ENCODE measurements at regions not wholly inside any gene's neighbourhood (a gene's known extent, or its start where the extent isn't known, plus 50 kb on each side); places are given as distances from the start of the nearest gene placed in this dataset.

GRCh38 chr11:39432929-39433328 is 2026.5 kb downstream of the LRRC4C start (continued):
- no peak for TF ChIP-seq ZNF138 (CRISPR knock-in tag; conservative IDR thresholded peaks at IDR 0.05)
- no peak for TF ChIP-seq AFF4 (CRISPR knock-in tag; IDR thresholded peaks at IDR 0.05; ENCODE audit: borderline replicate concordance)
- TF ChIP-seq CBFB (CRISPR knock-in tag; IDR thresholded peaks at IDR 0.05; ENCODE audit: low read depth): no peak

- CTCF ChIA-PET: no interaction called here
- TF ChIP-seq EMX1 (CRISPR knock-in tag; IDR thresholded peaks at IDR 0.05): no peak
- no peak for TF ChIP-seq AFF4 (CRISPR knock-in tag; IDR thresholded peaks at IDR 0.05; ENCODE audit: borderline replicate concordance)
- TF ChIP-seq NR3C1 (CRISPR knock-in tag; conservative IDR thresholded peaks at IDR 0.05; ENCODE audit: low read depth): no peak
- TF ChIP-seq ATF1 (CRISPR knock-in tag; IDR thresholded peaks at IDR 0.05): no peak
- TF ChIP-seq PREB (CRISPR knock-in tag; IDR thresholded peaks at IDR 0.05; ENCODE audit: borderline replicate concordance): no peak
- no peak for TF ChIP-seq CBFB (CRISPR knock-in tag; IDR thresholded peaks at IDR 0.05; ENCODE audit: low read depth)
- TF ChIP-seq ELF4 (CRISPR knock-in tag; IDR thresholded peaks at IDR 0.05; ENCODE audit: low read depth): no peak
- DNase-seq (ENCODE audit: low spot score) (no peak), ATAC-seq (no peak)
- Mint-ChIP-seq H3K27me3 (ENCODE audit: low read depth) (peaks cover 3% of the 10 kb centered on the region; the same call in 1 of the 2 replicates), H3K27ac (no peak overlapping the region), H3K4me1 (no peaks in the 10 kb centered on the region), H3K4me3 (no peak overlapping the region), H3K9me3 (peaks cover 63% of the 10 kb centered on the region), H3K36me3 (peaks cover 49% of the 10 kb centered on the region)
- POLR2A ChIA-PET: no interaction called here
Observed at GRCh38 chr11:39425226-39425625, 2034.2 kb downstream of the LRRC4C start.

GRCh38 chr11:39412117-39412516 is 2047.3 kb downstream of the LRRC4C start:
- POLR2A ChIA-PET: no interaction called here
- DNase-seq (ENCODE audit: low spot score) (no peak), ATAC-seq (no peak)
- Mint-ChIP-seq H3K36me3 (peaks cover 57% of the 10 kb centered on the region), H3K27me3 (ENCODE audit: low read depth) (no peaks in the 10 kb centered on the region; the same call in 1 of the 2 replicates), H3K27ac (no peak overlapping the region), H3K4me1 (no peaks in the 10 kb centered on the region), H3K9me3 (peaks cover 73% of the 10 kb centered on the region), H3K4me3 (no peak overlapping the region)
- CTCF ChIA-PET: no interaction called here
- TF ChIP-seq MLX (CRISPR knock-in tag; IDR thresholded peaks at IDR 0.05) (no peak), ZNF671 (CRISPR knock-in tag; IDR thresholded peaks at IDR 0.05) (no peak), JUN (CRISPR knock-in tag; IDR thresholded peaks at IDR 0.05) (no peak), AR (CRISPR knock-in tag; IDR thresholded peaks at IDR 0.05) (no peak), NFE2L1 (CRISPR knock-in tag; IDR thresholded peaks at IDR 0.05) (no peak), STAT6 (CRISPR knock-in tag; conservative IDR thresholded peaks at IDR 0.05; ENCODE audit: low read depth) (no peak), SMAD4 (CRISPR knock-in tag; IDR thresholded peaks at IDR 0.05) (no peak), ZBTB21 (CRISPR knock-in tag; IDR thresholded peaks at IDR 0.05; ENCODE audit: borderline replicate concordance) (no peak), CBFB (CRISPR knock-in tag; IDR thresholded peaks at IDR 0.05; ENCODE audit: low read depth) (no peak), SMAD3 (CRISPR knock-in tag; IDR thresholded peaks at IDR 0.05; ENCODE audit: borderline replicate concordance) (no peak), KAT7 (CRISPR knock-in tag; IDR thresholded peaks at IDR 0.05; ENCODE audit: borderline replicate concordance) (no peak)

Data from WTC11 (cell line).